SK-N-SH treated with all-trans-retinoic acid at 6 μM for 48 hours (cell line): ENCODE measurements at regions not wholly inside any gene's neighbourhood (a gene's known extent, or its start where the extent isn't known, plus 50 kb on each side); places are given as distances from the start of the nearest gene placed in this dataset.

Experiments
- ATAC-seq: fragments of 200-7000 bp; cut with Tn5 transposase; 3 replicates; pipeline ENCODE4 v1.9.1; 2020; ENCODE audit warnings: mild to moderate bottlenecking, moderate library complexity
- ARNTL ChIP-seq: fragments of 450-650 bp; formaldehyde crosslinking; IDR thresholded peaks from 2 replicates; pipeline ENCODE4 v1.5.0; 2020; ENCODE audit warnings: low read depth, mild to moderate bottlenecking, moderate library complexity, borderline replicate concordance
- BACH2 ChIP-seq: fragments of 250-450 bp; sonication (Bioruptor Pico); IDR thresholded peaks from 2 replicates; pipeline ENCODE4 v1.9.0; 2021; ENCODE audit warnings: mild to moderate bottlenecking, borderline replicate concordance
- CREB5 ChIP-seq: fragments of 250-450 bp; sonication (Bioruptor Pico); IDR thresholded peaks from 2 replicates; pipeline ENCODE4 v1.5.1; 2020; ENCODE audit warnings: low read depth, mild to moderate bottlenecking, moderate library complexity
- CSDC2 ChIP-seq: fragments of 250-450 bp; sonication (Bioruptor Pico); IDR thresholded peaks from 2 replicates; pipeline ENCODE4 v1.5.0; 2020; ENCODE audit warnings: mild to moderate bottlenecking, moderate library complexity
- CSRNP3 ChIP-seq: fragments of 250-450 bp; sonication (Bioruptor Pico); IDR thresholded peaks from 2 replicates; pipeline ENCODE4 v1.5.1; 2021; ENCODE audit warnings: mild to moderate bottlenecking, moderate library complexity
- ESRRG ChIP-seq: fragments of 250-450 bp; sonication (Bioruptor Pico); IDR thresholded peaks from 2 replicates; pipeline ENCODE4 v1.6.1; 2021; ENCODE audit warnings: mild to moderate bottlenecking
- GLIS3 ChIP-seq: fragments of 250-450 bp; sonication (Bioruptor Pico); IDR thresholded peaks from 2 replicates; pipeline ENCODE4 v1.5.0; 2020; ENCODE audit warnings: mild to moderate bottlenecking, moderate library complexity
- ISL1 ChIP-seq: fragments of 250-450 bp; sonication (Bioruptor Pico); IDR thresholded peaks from 2 replicates; pipeline ENCODE4 v2.1.2; 2022; ENCODE audit warnings: mild to moderate bottlenecking, moderate library complexity
- OSR1 ChIP-seq: fragments of 250-450 bp; sonication (Bioruptor Pico); IDR thresholded peaks from 2 replicates; pipeline ENCODE4 v1.8.0; 2022; ENCODE audit warnings: moderate library complexity, mild to moderate bottlenecking, inconsistent platforms
- PPARA ChIP-seq: fragments of 250-450 bp; sonication (Bioruptor Pico); IDR thresholded peaks from 2 replicates; pipeline ENCODE4 v1.5.0; 2020; ENCODE audit warnings: mild to moderate bottlenecking, borderline replicate concordance
- RARB ChIP-seq: fragments of 250-450 bp; sonication (Bioruptor Pico); IDR thresholded peaks from 2 replicates; pipeline ENCODE4 v1.8.0; 2021; ENCODE audit warnings: mild to moderate bottlenecking, moderate library complexity
- SNAI2 ChIP-seq: fragments of 250-450 bp; sonication (Bioruptor Pico); IDR thresholded peaks from 2 replicates; pipeline ENCODE4 v1.5.0; 2020; ENCODE audit warnings: mild to moderate bottlenecking, moderate library complexity
- TCF4 ChIP-seq: fragments of 250-450 bp; sonication (Bioruptor Pico); IDR thresholded peaks from 2 replicates; pipeline ENCODE4 v1.8.0; 2021; ENCODE audit warnings: mild to moderate bottlenecking, moderate library complexity, borderline replicate concordance
- TSHZ2 ChIP-seq: fragments of 250-450 bp; sonication (Bioruptor Pico); IDR thresholded peaks from 2 replicates; pipeline ENCODE4 v1.5.0; 2020; ENCODE audit warnings: mild to moderate bottlenecking, moderate library complexity
- ZC3H10 ChIP-seq: fragments of 250-450 bp; sonication (Bioruptor Pico); IDR thresholded peaks from 2 replicates; pipeline ENCODE4 v1.5.1; 2021; ENCODE audit warnings: mild to moderate bottlenecking, moderate library complexity
- ZFP3 ChIP-seq: fragments of 250-450 bp; sonication (Bioruptor Pico); IDR thresholded peaks from 2 replicates; pipeline ENCODE4 v1.5.0; 2020; ENCODE audit warnings: mild to moderate bottlenecking, moderate library complexity
- ZFP30 ChIP-seq: fragments of 450-650 bp; formaldehyde crosslinking; IDR thresholded peaks from 2 replicates; pipeline ENCODE4 v1.5.0; 2022; ENCODE audit warnings: mild to moderate bottlenecking, moderate library complexity
- ZNF565 ChIP-seq: fragments of 450-650 bp; formaldehyde crosslinking; conservative IDR thresholded peaks from 2 replicates; pipeline ENCODE4 v1.5.0; 2020; ENCODE audit warnings: low read depth, mild to moderate bottlenecking, moderate library complexity
- ZNF70 ChIP-seq: fragments of 450-650 bp; formaldehyde crosslinking; IDR thresholded peaks from 2 replicates; pipeline ENCODE4 v1.5.0; 2020; ENCODE audit warnings: mild to moderate bottlenecking, moderate library complexity
- ZNF8 ChIP-seq: fragments of 450-650 bp; formaldehyde crosslinking; IDR thresholded peaks from 2 replicates; pipeline ENCODE4 v1.5.0; 2020; ENCODE audit warnings: mild to moderate bottlenecking, moderate library complexity
- TF ChIP-seq, protein P1 (sequence below): fragments of 250-450 bp; sonication (Bioruptor Pico); IDR thresholded peaks from 2 replicates; pipeline ENCODE4 v1.8.0; 2021; ENCODE audit warnings: low read depth, mild to moderate bottlenecking, moderate library complexity, borderline replicate concordance
- TF ChIP-seq, protein P2 (sequence below): fragments of 250-450 bp; sonication (Bioruptor Pico); IDR thresholded peaks from 2 replicates; pipeline ENCODE4 v1.8.0; 2020; ENCODE audit warnings: mild to moderate bottlenecking, moderate library complexity, borderline replicate concordance

GRCh38 chr10:108655057-108655456 lies 1268.3 kb downstream of the XPNPEP1 start:
- TF ChIP-seq CSDC2 (CRISPR knock-in tag) (no peak), ESRRG (CRISPR knock-in tag) (no peak), PPARA (CRISPR knock-in tag) (no peak), ZNF8 (CRISPR knock-in tag) (no peak), ZFP3 (CRISPR knock-in tag) (no peak), ZC3H10 (no peak), ARNTL (CRISPR knock-in tag) (no peak), CREB5 (CRISPR knock-in tag) (no peak), ZNF70 (no peak), ZNF565 (CRISPR knock-in tag) (no peak), SNAI2 (CRISPR knock-in tag) (no peak), RARB (CRISPR knock-in tag) (no peak), BACH2 (CRISPR knock-in tag) (no peak), TSHZ2 (no peak), GLIS3 (CRISPR knock-in tag) (no peak)
- TF ChIP-seq, protein P1, sequence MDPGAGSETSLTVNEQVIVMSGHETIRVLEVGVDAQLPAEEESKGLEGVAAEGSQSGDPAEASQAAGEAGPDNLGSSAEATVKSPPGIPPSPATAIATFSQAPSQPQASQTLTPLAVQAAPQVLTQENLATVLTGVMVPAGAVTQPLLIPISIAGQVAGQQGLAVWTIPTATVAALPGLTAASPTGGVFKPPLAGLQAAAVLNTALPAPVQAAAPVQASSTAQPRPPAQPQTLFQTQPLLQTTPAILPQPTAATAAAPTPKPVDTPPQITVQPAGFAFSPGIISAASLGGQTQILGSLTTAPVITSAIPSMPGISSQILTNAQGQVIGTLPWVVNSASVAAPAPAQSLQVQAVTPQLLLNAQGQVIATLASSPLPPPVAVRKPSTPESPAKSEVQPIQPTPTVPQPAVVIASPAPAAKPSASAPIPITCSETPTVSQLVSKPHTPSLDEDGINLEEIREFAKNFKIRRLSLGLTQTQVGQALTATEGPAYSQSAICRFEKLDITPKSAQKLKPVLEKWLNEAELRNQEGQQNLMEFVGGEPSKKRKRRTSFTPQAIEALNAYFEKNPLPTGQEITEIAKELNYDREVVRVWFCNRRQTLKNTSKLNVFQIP, result no peak
- TF ChIP-seq, protein P2, sequence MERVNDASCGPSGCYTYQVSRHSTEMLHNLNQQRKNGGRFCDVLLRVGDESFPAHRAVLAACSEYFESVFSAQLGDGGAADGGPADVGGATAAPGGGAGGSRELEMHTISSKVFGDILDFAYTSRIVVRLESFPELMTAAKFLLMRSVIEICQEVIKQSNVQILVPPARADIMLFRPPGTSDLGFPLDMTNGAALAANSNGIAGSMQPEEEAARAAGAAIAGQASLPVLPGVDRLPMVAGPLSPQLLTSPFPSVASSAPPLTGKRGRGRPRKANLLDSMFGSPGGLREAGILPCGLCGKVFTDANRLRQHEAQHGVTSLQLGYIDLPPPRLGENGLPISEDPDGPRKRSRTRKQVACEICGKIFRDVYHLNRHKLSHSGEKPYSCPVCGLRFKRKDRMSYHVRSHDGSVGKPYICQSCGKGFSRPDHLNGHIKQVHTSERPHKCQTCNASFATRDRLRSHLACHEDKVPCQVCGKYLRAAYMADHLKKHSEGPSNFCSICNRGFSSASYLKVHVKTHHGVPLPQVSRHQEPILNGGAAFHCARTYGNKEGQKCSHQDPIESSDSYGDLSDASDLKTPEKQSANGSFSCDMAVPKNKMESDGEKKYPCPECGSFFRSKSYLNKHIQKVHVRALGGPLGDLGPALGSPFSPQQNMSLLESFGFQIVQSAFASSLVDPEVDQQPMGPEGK (CRISPR knock-in tag), result no peak
- no peak for ATAC-seq

GRCh38 chr10:108653531-108653930 lies 1269.8 kb downstream of the XPNPEP1 start:
- TF ChIP-seq ARNTL (CRISPR knock-in tag), result no peak
- no peak for TF ChIP-seq ISL1
- no peak for TF ChIP-seq TCF4
- TF ChIP-seq ZFP30, result no peak
- no peak for TF ChIP-seq ESRRG (CRISPR knock-in tag)
- TF ChIP-seq PPARA (CRISPR knock-in tag), result no peak
- TF ChIP-seq TSHZ2, result no peak
- no peak for TF ChIP-seq SNAI2 (CRISPR knock-in tag)
- no peak for TF ChIP-seq OSR1 (CRISPR knock-in tag)
- no peak for TF ChIP-seq ZNF565 (CRISPR knock-in tag)
- ATAC-seq, result no peak

DNA sequence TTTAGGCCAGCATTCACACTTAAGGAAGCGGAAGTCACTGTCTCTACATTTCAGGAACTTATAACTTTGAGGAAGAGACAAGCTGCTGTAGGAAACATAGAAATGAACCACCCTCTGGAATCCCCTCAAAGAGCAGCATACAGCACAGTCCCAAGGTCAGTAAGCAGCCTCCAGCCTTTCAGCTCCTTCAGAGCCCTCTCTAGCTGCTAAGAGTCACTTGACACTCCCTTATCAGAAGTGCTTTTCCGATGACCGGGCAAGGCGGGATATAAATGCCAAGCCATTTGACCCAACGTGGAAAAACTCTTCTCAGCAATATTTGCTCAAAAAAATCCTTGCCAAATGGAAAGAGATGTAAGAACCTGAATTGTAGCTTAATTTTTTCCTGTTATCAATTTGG lies 1284.3 kb downstream of the XPNPEP1 start:
- no peak for ATAC-seq
- no peak for TF ChIP-seq SNAI2 (CRISPR knock-in tag)
- TF ChIP-seq CSRNP3 (CRISPR knock-in tag), result no peak
- TF ChIP-seq ARNTL (CRISPR knock-in tag), result no peak
- TF ChIP-seq BACH2 (CRISPR knock-in tag), result no peak
- TF ChIP-seq ZFP30, result no peak
- TF ChIP-seq, protein P2 (CRISPR knock-in tag), result no peak
- no peak for TF ChIP-seq PPARA (CRISPR knock-in tag)
- no peak for TF ChIP-seq RARB (CRISPR knock-in tag)
- no peak for TF ChIP-seq ZNF565 (CRISPR knock-in tag)
